NT2/D1 (cell line): ENCODE measurements at regions not wholly inside any gene's neighbourhood (a gene's known extent, or its start where the extent isn't known, plus 50 kb on each side); places are given as distances from the start of the nearest gene placed in this dataset.

Source experiments
- DNase-seq: peaks from one replicate; pipeline ENCODE4 v3.0.0-alpha.2; 2011; ENCODE audit warnings: low read depth, low spot score
- H3K27me3 ChIP-seq: 2 replicates; pipeline ENCODE4 v1.6.0; 2011; ENCODE audit warnings: mild to moderate bottlenecking; ENCODE audit not compliant: insufficient read length, insufficient read depth
- H3K36me3 ChIP-seq: 2 replicates; pipeline ENCODE4 v1.6.1; 2011; ENCODE audit warnings: mild to moderate bottlenecking, low read length, mixed read lengths; ENCODE audit not compliant: insufficient read depth, insufficient read length
- H3K4me1 ChIP-seq: 2 replicates; pipeline ENCODE4 v1.5.1; 2011; ENCODE audit not compliant: insufficient read depth, insufficient read length
- H3K4me3 ChIP-seq: 2 replicates; pipeline ENCODE4 v1.5.1; 2011; ENCODE audit warnings: low read depth; ENCODE audit not compliant: insufficient read length
- H3K9ac ChIP-seq: 2 replicates; pipeline ENCODE4 v1.6.0; 2011; ENCODE audit warnings: low read depth; ENCODE audit not compliant: insufficient read length
- H3K9me3 ChIP-seq: 2 replicates; pipeline ENCODE4 v1.5.1; 2011; ENCODE audit warnings: mild to moderate bottlenecking, low read length; ENCODE audit not compliant: insufficient read depth
- SUZ12 ChIP-seq: IDR thresholded peaks from 2 replicates; pipeline ENCODE4 v1.6.1; 2011; ENCODE audit not compliant: insufficient read length, insufficient read depth; ENCODE audit errors: extremely low read depth
- YY1 ChIP-seq: IDR thresholded peaks from 2 replicates; pipeline ENCODE4 v1.6.1; 2011; ENCODE audit not compliant: insufficient read length, insufficient read depth
- ZNF274 ChIP-seq: IDR thresholded peaks from 2 replicates; pipeline ENCODE4 v1.6.1; 2011; ENCODE audit warnings: mild to moderate bottlenecking, low read depth, low read length

DNA sequence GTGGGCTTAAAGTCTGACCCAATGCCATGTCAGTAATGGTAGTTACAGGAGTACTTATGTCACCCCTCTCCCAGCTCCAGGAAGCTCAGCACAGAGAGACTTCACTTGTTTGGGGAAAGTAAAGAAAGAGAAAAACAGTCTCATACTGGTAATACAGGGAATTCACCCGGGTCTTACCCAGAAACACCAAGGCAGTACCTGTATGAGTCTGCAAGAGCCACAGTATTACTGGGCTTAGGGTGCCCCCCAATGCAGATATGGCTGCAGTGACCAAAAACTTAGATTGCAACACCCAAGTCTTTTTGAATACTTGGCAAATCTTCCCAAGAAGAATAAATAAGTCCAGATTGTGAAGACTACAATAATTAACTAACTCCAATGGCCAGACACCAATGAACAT lies 622.1 kb downstream of the IGSF11 start:
- no peaks in the 10 kb centered on the region for H3K36me3 ChIP-seq

DNA sequence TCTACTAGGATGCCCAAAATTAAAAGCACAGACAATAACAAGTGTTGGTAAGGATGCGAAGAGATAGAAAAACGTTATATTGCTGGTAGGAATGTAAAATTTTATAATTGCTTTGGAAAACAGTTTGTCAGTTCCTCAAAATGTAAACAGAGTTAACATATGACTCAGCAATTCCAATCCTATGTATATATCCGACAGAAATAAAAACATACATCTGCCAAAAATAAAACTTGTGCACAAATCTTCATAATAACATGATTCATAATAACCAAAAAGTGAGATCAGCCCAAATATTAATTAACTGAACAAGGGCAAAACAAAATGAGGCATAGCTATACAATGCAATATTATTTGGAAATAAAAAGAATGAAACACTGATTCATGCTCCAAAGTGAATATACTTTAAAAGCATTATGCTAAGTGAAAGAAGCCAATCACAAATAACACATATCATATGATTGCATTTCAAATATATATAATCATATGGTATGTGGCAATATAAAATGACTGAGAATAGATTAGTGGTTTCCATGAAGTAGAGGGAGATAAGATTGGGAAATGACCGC lies 609.3 kb downstream of the IGSF11 start:
- no peak for DNase-seq
- Histone ChIP-seq H3K27me3 (no peaks in the 10 kb centered on the region), H3K4me1 (no peaks in the 10 kb centered on the region), H3K36me3 (no peaks in the 10 kb centered on the region), H3K9me3 (no peaks in the 10 kb centered on the region), H3K9ac (no peak overlapping the region), H3K4me3 (no peak overlapping the region)
- TF ChIP-seq SUZ12: no peak
- TF ChIP-seq ZNF274: no peak
- no peak for TF ChIP-seq YY1

More for the DNA sequence above, 622.1 kb downstream of the IGSF11 start:
- H3K4me1 ChIP-seq: no peaks in the 10 kb centered on the region
- no peaks in the 10 kb centered on the region for H3K9me3 ChIP-seq
- TF ChIP-seq SUZ12 (no peak), ZNF274 (no peak), YY1 (no peak)
- no peak overlapping the region for H3K9ac ChIP-seq
- no peak for DNase-seq
- no peak overlapping the region for H3K4me3 ChIP-seq
- H3K27me3 ChIP-seq: no peaks in the 10 kb centered on the region

DNA sequence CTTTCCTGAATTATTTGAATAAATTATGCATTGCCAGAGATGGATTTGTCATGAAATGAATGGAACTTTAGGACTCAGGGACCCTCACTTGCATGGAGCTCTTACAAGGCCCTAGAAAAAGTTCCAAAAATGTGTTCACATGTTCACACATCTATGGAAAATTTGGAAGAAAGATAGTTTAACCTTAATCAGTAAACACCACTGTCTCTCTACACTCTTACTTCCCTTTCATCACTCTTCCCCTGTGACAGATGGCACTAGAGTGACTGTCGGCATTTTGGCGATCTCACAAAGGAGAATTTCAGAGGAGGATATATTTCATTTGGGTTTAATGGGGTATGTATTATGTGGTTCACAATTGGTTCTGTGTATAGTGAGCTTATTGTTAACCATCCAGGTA lies 600.8 kb downstream of the IGSF11 start:
- H3K27me3 ChIP-seq: no peaks in the 10 kb centered on the region
- no peak overlapping the region for H3K9ac ChIP-seq
- H3K36me3 ChIP-seq: no peaks in the 10 kb centered on the region
- H3K4me1 ChIP-seq: no peaks in the 10 kb centered on the region
- no peaks in the 10 kb centered on the region for H3K9me3 ChIP-seq
- no peak for DNase-seq
- no peak overlapping the region for H3K4me3 ChIP-seq
- no peak for TF ChIP-seq YY1
- no peak for TF ChIP-seq ZNF274
- TF ChIP-seq SUZ12: no peak

DNA sequence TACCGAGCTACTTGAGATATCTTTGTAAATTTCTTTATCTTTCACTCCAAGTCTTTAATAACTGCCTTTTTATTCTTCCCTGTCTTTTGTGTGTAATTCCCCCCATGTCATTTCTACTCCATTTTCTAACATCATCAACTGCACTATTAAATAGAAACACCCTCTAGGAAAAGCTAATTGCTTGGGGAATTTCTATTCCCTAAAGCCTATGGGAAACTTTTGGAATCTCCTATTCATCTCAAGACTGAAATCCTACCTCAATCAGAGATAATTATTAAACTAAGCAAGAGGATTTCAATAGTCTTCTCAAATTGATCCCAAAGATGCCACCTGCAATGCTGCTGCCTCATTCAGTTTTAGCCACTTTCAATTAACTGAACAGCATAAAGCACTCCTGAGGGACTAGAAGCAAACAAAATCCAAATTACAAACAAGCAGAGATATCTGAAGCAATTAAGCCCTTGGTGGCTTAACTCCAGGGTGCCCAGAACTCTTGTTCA lies 598.7 kb downstream of the IGSF11 start:
- H3K9me3 ChIP-seq: no peaks in the 10 kb centered on the region
- no peaks in the 10 kb centered on the region for H3K27me3 ChIP-seq
- no peak overlapping the region for H3K9ac ChIP-seq
- no peaks in the 10 kb centered on the region for H3K4me1 ChIP-seq
- H3K4me3 ChIP-seq: no peak overlapping the region
- no peak for TF ChIP-seq ZNF274
- no peak for TF ChIP-seq YY1
- no peak for TF ChIP-seq SUZ12
- H3K36me3 ChIP-seq: no peaks in the 10 kb centered on the region
- no peak for DNase-seq

DNA sequence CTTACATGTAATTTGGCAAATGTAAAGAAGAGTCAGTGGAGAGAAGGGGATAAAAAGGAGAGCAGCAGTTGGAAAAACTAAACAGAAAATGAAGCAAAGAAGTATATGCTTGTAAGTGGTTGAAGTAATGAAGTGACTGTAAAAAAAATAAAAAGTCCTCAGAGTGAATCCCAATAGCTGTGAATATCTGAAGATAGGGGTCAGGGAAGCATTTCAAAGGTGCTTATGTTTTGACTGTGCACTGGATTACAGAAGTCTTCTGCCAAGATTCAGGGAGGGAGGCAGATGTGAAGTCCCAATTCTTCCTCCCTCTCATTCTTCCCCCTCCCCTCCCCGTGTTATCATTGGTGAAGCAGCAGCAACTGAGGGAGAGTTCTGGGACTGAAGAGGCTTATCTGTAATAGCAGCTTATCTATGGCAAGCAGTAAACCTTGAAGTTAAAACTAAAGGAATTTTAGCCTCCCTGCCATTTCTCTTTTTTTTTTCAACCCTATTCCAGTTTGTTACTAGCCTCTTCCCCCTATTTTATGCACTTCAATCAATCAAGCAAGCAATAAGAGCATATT lies 597.9 kb downstream of the IGSF11 start:
- H3K4me3 ChIP-seq: no peak overlapping the region
- no peaks in the 10 kb centered on the region for H3K9me3 ChIP-seq
- TF ChIP-seq YY1 (no peak), SUZ12 (no peak), ZNF274 (no peak)
- no peak overlapping the region for H3K9ac ChIP-seq
- no peaks in the 10 kb centered on the region for H3K36me3 ChIP-seq
- no peaks in the 10 kb centered on the region for H3K27me3 ChIP-seq
- H3K4me1 ChIP-seq: no peaks in the 10 kb centered on the region
- DNase-seq: no peak

DNA sequence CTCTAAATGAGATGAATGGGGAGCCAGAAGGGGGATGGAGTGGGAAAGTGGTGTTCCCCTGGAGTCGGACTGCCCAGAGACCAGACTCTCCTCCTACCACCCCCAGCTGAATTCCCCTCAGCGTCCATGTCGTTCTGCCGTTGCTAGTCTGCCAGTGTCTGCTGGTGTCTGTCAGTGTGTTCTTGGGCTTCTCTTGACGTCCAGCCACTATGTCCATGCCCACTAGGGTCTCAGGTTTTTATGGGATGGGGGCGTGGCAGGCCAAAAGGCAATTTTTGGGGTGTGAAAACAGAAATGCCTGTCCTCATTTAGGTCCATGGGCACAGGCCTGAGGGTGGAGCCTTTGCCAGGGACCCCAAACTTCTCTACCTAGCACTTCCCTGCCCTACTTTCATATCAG lies 589.6 kb downstream of the IGSF11 start:
- no peak overlapping the region for H3K9ac ChIP-seq
- no peaks in the 10 kb centered on the region for H3K36me3 ChIP-seq
- H3K4me3 ChIP-seq: no peak overlapping the region
- no peak for DNase-seq
- H3K27me3 ChIP-seq: no peaks in the 10 kb centered on the region
- TF ChIP-seq ZNF274 (no peak), YY1 (no peak), SUZ12 (no peak)
- no peaks in the 10 kb centered on the region for H3K4me1 ChIP-seq
- no peaks in the 10 kb centered on the region for H3K9me3 ChIP-seq

DNA sequence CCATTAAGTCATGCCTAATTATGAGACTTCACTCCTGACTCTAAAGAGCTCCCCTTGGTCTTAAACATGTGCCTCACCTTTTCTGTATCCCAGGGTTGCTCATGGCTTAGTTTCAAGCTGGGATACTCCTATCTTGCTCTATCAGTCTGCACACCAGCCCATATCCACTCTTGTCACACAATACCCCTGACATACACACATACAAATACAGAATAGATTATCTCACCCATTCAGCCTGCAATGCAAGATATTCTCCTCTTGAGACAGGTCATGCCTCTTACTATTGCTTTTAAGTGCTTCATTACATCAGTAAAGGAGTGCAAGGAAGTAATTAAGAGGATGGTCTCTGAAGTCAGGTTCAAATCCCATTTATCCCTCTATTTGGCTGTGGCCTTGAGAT lies 587.3 kb downstream of the IGSF11 start:
- H3K9ac ChIP-seq: no peak overlapping the region
- no peak for DNase-seq
- no peaks in the 10 kb centered on the region for H3K4me1 ChIP-seq
- H3K9me3 ChIP-seq: peaks cover 6% of the 10 kb centered on the region; the same call in 1 of the 2 replicates
- no peaks in the 10 kb centered on the region for H3K27me3 ChIP-seq
- H3K36me3 ChIP-seq: no peaks in the 10 kb centered on the region
- no peak overlapping the region for H3K4me3 ChIP-seq
- TF ChIP-seq YY1 (no peak), ZNF274 (no peak), SUZ12 (no peak)
